ENCODE measurements at regions not wholly inside any gene's neighbourhood (a gene's known extent, or its start where the extent isn't known, plus 50 kb on each side); places are given as distances from the start of the nearest gene placed in this dataset.

- DNase-seq: no peak
These were observed 88.2 kb downstream of the TMA16 start for GRCh38 chr4:163582703-163583102.

- no peak for DNase-seq
These were observed 93.4 kb downstream of the TMA16 start for GRCh38 chr4:163587867-163588266.

GRCh38 chr4:163588532-163588931 is 94.0 kb downstream of the TMA16 start:
- no peak for DNase-seq

- DNase-seq: no peak
These were observed 95.6 kb downstream of the TMA16 start for GRCh38 chr4:163590103-163590502.

GRCh38 chr4:163590619-163591264 is 96.3 kb downstream of the TMA16 start:
- no peak for DNase-seq

- DNase-seq: no peak
These were observed 97.1 kb downstream of the TMA16 start for GRCh38 chr4:163591614-163592020.

GRCh38 chr4:163592212-163592611 is 97.7 kb downstream of the TMA16 start:
- DNase-seq: no peak

GRCh38 chr4:163595580-163595979 is 101.1 kb downstream of the TMA16 start:
- no peak for DNase-seq

- no peak for DNase-seq
These were observed 103.5 kb downstream of the TMA16 start for GRCh38 chr4:163598028-163598427.

- DNase-seq: no peak
These were observed 104.0 kb downstream of the TMA16 start for GRCh38 chr4:163598489-163598888.

GRCh38 chr4:163600727-163601126 is 106.2 kb downstream of the TMA16 start:
- no peak for DNase-seq

GRCh38 chr4:163603257-163603656 is 108.8 kb downstream of the TMA16 start:
- no peak for DNase-seq

- DNase-seq: no peak
These were observed 112.6 kb downstream of the TMA16 start for GRCh38 chr4:163606896-163607691.

- no peak for DNase-seq
These were observed 114.5 kb downstream of the TMA16 start for GRCh38 chr4:163609019-163609418.

- no peak for DNase-seq
These were observed 116.2 kb downstream of the TMA16 start for GRCh38 chr4:163610648-163611047.

- DNase-seq: no peak
These were observed 116.7 kb downstream of the TMA16 start for GRCh38 chr4:163611182-163611581.

GRCh38 chr4:163611784-163612445 is 117.4 kb downstream of the TMA16 start:
- no peak for DNase-seq

- no peak for DNase-seq
These were observed 118.3 kb downstream of the TMA16 start for GRCh38 chr4:163612762-163613161.

- DNase-seq: no peak
These were observed 118.9 kb downstream of the TMA16 start for GRCh38 chr4:163613383-163613782.

GRCh38 chr4:163614866-163615265 is 120.4 kb downstream of the TMA16 start:
- DNase-seq: no peak

- no peak for DNase-seq
These were observed 124.4 kb downstream of the TMA16 start for GRCh38 chr4:163618845-163619244.

GRCh38 chr4:163620738-163621137 is 126.2 kb downstream of the TMA16 start:
- no peak for DNase-seq

GRCh38 chr4:163621821-163622220 is 127.3 kb downstream of the TMA16 start:
- DNase-seq: no peak
